PC-3 (cell line): ENCODE measurements at regions not wholly inside any gene's neighbourhood (a gene's known extent, or its start where the extent isn't known, plus 50 kb on each side); places are given as distances from the start of the nearest gene placed in this dataset.

Source experiments
- ATAC-seq: fragments of 200-7000 bp; cut with Tn5 transposase; 2 replicates; pipeline ENCODE4 v1.9.1; 2020; ENCODE audit warnings: mild to moderate bottlenecking, moderate library complexity
- BruUV-seq: library from RNA; stranded (reverse); fragments of 400-500 nt; replicated peaks from 2 replicates; lab custom pipeline; 2021; lab: Mats Ljungman, UMichigan
- CTCF ChIA-PET: fragments of 300-600 bp; sonication (Branson Sonifier 250); formaldehyde crosslinking; loops from one replicate; lab custom pipeline; 2022; ENCODE audit warnings: antibody characterized with exemption; lab: Charles Lee
- POLR2A ChIA-PET: fragments of 300-600 bp; sonication (Branson Sonifier 250); formaldehyde crosslinking; loops from one replicate; lab custom pipeline; 2022; ENCODE audit warnings: antibody characterized with exemption; ENCODE audit not compliant: unreplicated experiment; lab: Charles Lee
- DNase-seq: peaks from one replicate; pipeline ENCODE4 v3.0.0-alpha.2; 2015
- H2AFZ ChIP-seq: fragments of 300-600 bp; sonication (generic); 2 replicates; pipeline ENCODE4 v1.6.0; 2016; ENCODE audit warnings: antibody characterized with exemption, low read length
- H3F3A ChIP-seq: fragments of 300-600 bp; sonication (generic); one replicate; pipeline ENCODE4 v1.6.0; 2017; ENCODE audit warnings: antibody characterized with exemption, low read length, control low read depth, mild to moderate bottlenecking; ENCODE audit not compliant: unreplicated experiment
- H3K27ac ChIP-seq: fragments of 300-600 bp; sonication (generic); 2 replicates; pipeline ENCODE4 v1.5.1; 2016; ENCODE audit warnings: mild to moderate bottlenecking, low read length
- H3K27me3 ChIP-seq: fragments of 300-600 bp; sonication (generic); 2 replicates; pipeline ENCODE4 v1.6.1; 2016; ENCODE audit warnings: low read length, mixed read lengths
- H3K36me3 ChIP-seq: fragments of 300-600 bp; sonication (generic); 2 replicates; pipeline ENCODE4 v1.6.1; 2016; ENCODE audit warnings: low read depth, mixed run types, low read length, mixed read lengths
- H3K4me1 ChIP-seq: fragments of 300-600 bp; sonication (generic); 2 replicates; pipeline ENCODE4 v1.5.1; 2016; ENCODE audit warnings: low read length; ENCODE audit not compliant: insufficient read depth
- H3K4me2 ChIP-seq: fragments of 300-600 bp; sonication (generic); 2 replicates; pipeline ENCODE4 v1.6.0; 2016; ENCODE audit warnings: low read length
- H3K4me3 ChIP-seq: fragments of 300-600 bp; sonication (generic); 2 replicates; pipeline ENCODE4 v1.5.1; 2016; ENCODE audit warnings: mild to moderate bottlenecking, low read length, mixed read lengths
- H3K79me2 ChIP-seq: fragments of 300-600 bp; sonication (generic); 2 replicates; pipeline ENCODE4 v1.6.1; 2017; ENCODE audit warnings: low read length, mixed read lengths
- H3K9ac ChIP-seq: fragments of 300-600 bp; sonication (generic); 2 replicates; pipeline ENCODE4 v1.6.0; 2016; ENCODE audit warnings: mild to moderate bottlenecking, low read length
- H3K9me2 ChIP-seq: fragments of 300-600 bp; sonication (generic); replicated peaks from 2 replicates; pipeline ENCODE4 v1.6.1; 2016; ENCODE audit warnings: mixed run types, low read length, mixed read lengths
- H3K9me3 ChIP-seq: fragments of 300-600 bp; sonication (generic); 2 replicates; pipeline ENCODE4 v1.6.1; 2016; ENCODE audit warnings: low read length, mixed read lengths
- H4K20me1 ChIP-seq: fragments of 300-600 bp; sonication (generic); 2 replicates; pipeline ENCODE4 v1.6.1; 2016; ENCODE audit warnings: low read length, mixed read lengths
- EZH2 ChIP-seq: fragments of 300-600 bp; sonication (generic); IDR thresholded peaks from one replicate; pipeline ENCODE4 v1.6.1; 2017; ENCODE audit warnings: antibody characterized with exemption, mild to moderate bottlenecking, low read length; ENCODE audit not compliant: unreplicated experiment
- EZH2phosphoT487 ChIP-seq: fragments of 300-600 bp; sonication (generic); IDR thresholded peaks from 2 replicates; pipeline ENCODE4 v1.6.1; 2018; ENCODE audit warnings: mild to moderate bottlenecking, antibody characterized with exemption, low read length, borderline replicate concordance
- intact Hi-C: fragments of 100-400 bp; cut with micrococcal nuclease; formaldehyde crosslinking; loops from 2 replicates; pipeline ENCODE4 v1.9.0; 2023
- TF ChIP-seq, protein P1 (sequence below): fragments of 300-600 bp; sonication (generic); conservative IDR thresholded peaks from 2 replicates; pipeline ENCODE4 v1.5.1; 2017; ENCODE audit warnings: antibody characterized with exemption, low read depth, mild to moderate bottlenecking, low read length

- Histone ChIP-seq H3K9ac (no peak overlapping the region), H3K9me3 (no peaks in the 10 kb centered on the region), H2AFZ (no peak overlapping the region), H3K4me1 (no peaks in the 10 kb centered on the region), H3K36me3 (no peaks in the 10 kb centered on the region), H4K20me1 (no peaks in the 10 kb centered on the region), H3K27ac (no peak overlapping the region), H3K4me2 (no peak overlapping the region), H3K27me3 (no peaks in the 10 kb centered on the region), H3F3A (no peaks in the 10 kb centered on the region), H3K79me2 (no peaks in the 10 kb centered on the region), H3K9me2 (no peaks in the 10 kb centered on the region), H3K4me3 (no peak overlapping the region)
- ChIA-PET CTCF (no interaction called here), POLR2A (no interaction called here)
- no TSS peak for BruUV-seq
- intact Hi-C loops = no loop called here
- TF ChIP-seq EZH2phosphoT487 (no peak), EZH2 (no peak)
- TF ChIP-seq, protein P1, sequence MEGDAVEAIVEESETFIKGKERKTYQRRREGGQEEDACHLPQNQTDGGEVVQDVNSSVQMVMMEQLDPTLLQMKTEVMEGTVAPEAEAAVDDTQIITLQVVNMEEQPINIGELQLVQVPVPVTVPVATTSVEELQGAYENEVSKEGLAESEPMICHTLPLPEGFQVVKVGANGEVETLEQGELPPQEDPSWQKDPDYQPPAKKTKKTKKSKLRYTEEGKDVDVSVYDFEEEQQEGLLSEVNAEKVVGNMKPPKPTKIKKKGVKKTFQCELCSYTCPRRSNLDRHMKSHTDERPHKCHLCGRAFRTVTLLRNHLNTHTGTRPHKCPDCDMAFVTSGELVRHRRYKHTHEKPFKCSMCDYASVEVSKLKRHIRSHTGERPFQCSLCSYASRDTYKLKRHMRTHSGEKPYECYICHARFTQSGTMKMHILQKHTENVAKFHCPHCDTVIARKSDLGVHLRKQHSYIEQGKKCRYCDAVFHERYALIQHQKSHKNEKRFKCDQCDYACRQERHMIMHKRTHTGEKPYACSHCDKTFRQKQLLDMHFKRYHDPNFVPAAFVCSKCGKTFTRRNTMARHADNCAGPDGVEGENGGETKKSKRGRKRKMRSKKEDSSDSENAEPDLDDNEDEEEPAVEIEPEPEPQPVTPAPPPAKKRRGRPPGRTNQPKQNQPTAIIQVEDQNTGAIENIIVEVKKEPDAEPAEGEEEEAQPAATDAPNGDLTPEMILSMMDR = no peak
- ATAC-seq (no peak), DNase-seq (no peak)
Observed at GRCh38 chr16:82524976-82525375, 101.8 kb upstream of the CDH13 start.

DNA sequence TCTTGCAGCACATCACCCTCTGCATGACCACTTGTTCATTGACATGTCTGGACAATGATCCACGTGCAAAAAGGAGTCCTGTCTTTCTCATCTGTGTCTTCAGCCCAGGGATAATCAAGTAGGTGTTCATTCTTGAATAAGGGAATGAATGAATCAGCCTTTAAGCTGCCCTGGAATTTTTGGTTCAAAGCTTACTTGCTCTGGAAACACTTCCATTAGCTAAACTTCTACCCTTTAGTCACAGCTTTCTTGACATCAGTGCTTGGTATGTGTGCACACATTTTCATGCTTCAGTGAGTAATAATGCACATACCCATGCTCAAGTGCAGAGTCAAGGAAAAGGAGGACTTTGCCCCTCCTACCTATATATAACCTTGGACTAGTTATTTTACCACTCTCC lies 103.0 kb upstream of the CDH13 start:
- no peak overlapping the region for H3K4me3 ChIP-seq
- H3K9me3 ChIP-seq = no peaks in the 10 kb centered on the region
- CTCF ChIA-PET = no interaction called here
- BruUV-seq = no TSS peak
- no peaks in the 10 kb centered on the region for H3K9me2 ChIP-seq
- no peaks in the 10 kb centered on the region for H3K36me3 ChIP-seq
- no peak overlapping the region for H3K27ac ChIP-seq
- no peak overlapping the region for H3K4me2 ChIP-seq
- H3K79me2 ChIP-seq = no peaks in the 10 kb centered on the region
- no peaks in the 10 kb centered on the region for H4K20me1 ChIP-seq
- DNase-seq (no peak), ATAC-seq (no peak)
- POLR2A ChIA-PET = no interaction called here
- H3K4me1 ChIP-seq = no peaks in the 10 kb centered on the region
- no peaks in the 10 kb centered on the region for H3F3A ChIP-seq
- no peak overlapping the region for H3K9ac ChIP-seq
- H2AFZ ChIP-seq = no peak overlapping the region
- no peaks in the 10 kb centered on the region for H3K27me3 ChIP-seq
- TF ChIP-seq EZH2 (no peak), EZH2phosphoT487 (no peak)
- TF ChIP-seq, protein P1 = no peak
- intact Hi-C loops = no loop called here

GRCh38 chr16:82522026-82522425 lies 104.7 kb upstream of the CDH13 start:
- CTCF ChIA-PET = no interaction called here

More at GRCh38 chr16:82522026-82522425, 104.7 kb upstream of the CDH13 start:
- Histone ChIP-seq H3K9me2 (no peaks in the 10 kb centered on the region), H3K9ac (no peak overlapping the region), H3K27ac (no peak overlapping the region), H3K4me3 (no peak overlapping the region), H3K4me1 (no peaks in the 10 kb centered on the region), H2AFZ (no peak overlapping the region), H4K20me1 (no peaks in the 10 kb centered on the region), H3K27me3 (no peaks in the 10 kb centered on the region), H3K79me2 (no peaks in the 10 kb centered on the region), H3K4me2 (no peak overlapping the region), H3K9me3 (no peaks in the 10 kb centered on the region), H3K36me3 (no peaks in the 10 kb centered on the region), H3F3A (no peaks in the 10 kb centered on the region)
- TF ChIP-seq, protein P1 = no peak
- TF ChIP-seq EZH2 (no peak), EZH2phosphoT487 (no peak)
- DNase-seq = no peak
- no peak for ATAC-seq
- POLR2A ChIA-PET = no interaction called here
- no TSS peak for BruUV-seq
- intact Hi-C loops = no loop called here
